ENCODE measurements at regions not wholly inside any gene's neighbourhood (a gene's known extent, or its start where the extent isn't known, plus 50 kb on each side); places are given as distances from the start of the nearest gene placed in this dataset.
"Not testable (repeated sequence)": the region's sequence is repeated elsewhere in the genome, so short reads cannot be mapped to it uniquely, and the experiment has no call there.

DNA sequence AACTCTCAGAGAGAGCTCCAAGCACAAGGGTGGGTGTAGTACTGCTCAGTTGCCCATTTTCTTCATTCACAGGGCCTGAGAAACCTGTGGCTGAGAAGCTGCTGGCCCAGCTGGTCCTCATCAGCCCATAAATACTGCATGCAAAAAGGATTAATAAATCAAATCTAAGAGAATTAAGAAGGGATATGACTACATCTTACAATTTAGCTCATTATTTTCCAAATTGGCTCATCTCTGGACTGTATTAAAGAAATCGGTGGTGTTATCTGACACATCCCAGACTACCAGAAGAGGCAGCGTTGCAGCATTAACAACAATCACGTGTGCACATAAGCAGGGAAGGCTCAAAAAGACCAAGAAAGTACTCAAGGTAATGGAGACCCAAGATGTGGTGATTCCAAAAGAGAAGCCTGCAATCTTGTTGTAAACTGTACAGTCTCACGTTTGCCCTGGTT lies 90.7 kb downstream of the CD24 start:
- peak in 1 of 2 experiments; percentile 43 for DNase-seq

- no peak for DNase-seq
Measured at GRCh38 chr6:106882601-106883518, 91.7 kb downstream of the CD24 start.

DNA sequence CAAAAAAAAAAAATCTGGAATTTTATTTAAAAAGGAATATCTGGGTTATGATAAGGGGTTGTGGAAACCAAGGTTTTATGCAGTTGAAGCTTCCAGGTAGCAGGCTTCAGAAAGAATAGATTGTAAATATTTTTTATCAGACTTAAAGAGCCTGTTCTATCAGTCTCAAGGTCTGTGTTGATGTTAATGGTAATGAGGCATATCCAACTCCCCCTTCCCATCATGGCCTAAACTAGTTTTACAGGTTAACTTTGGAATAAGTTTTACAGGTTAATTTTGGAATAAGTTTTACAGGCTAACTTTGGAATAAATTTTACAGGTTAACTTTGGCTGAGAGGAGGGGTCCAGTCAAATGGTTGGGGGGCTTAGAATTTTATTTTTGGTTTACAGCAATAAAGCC lies 92.4 kb downstream of the CD24 start:
- no peak for DNase-seq

DNA sequence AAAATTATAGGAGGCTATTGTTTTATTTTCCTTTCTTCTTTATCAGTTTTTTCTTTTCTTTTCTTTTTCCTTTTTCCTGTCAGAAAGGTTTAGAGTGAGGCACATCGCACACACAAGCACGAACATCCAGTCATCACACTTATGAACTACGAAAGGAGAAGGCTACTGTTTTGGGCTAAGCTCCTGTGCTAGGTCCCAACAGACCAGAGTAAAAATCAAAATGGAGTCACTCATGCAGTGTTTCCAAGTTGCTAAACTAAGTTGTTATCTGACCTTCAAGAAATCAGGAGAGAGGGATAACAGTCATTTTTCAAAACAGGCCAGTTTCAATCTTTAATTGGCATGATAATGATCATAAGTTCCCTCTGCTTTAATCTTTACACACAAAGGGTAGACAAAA lies 93.6 kb downstream of the CD24 start:
- DNase-seq: no peak

- no peak for DNase-seq
Measured at GRCh38 chr6:106875782-106876321, 98.7 kb downstream of the CD24 start.

GRCh38 chr6:106874481-106874880 lies 100.0 kb downstream of the CD24 start:
- DNase-seq: no peak

DNA sequence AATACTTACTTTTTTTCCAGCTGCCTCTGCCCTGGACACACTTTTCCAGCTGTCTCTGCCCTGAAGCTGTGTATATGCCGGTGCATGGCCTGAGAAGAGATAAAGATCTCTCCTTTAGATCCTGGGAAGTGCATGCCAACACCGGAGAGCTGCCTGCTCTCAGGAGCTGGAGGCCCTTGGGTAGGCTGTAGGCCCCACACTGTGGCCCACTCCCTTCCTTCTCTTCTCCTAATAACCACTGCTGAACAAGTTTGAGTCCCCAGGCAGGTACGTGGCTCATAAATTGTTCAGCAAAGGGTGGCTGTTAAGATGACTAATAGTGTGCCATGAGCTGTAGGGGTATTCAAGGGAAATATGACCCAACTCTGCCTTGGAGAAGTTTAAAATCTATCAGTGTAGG lies 102.5 kb downstream of the CD24 start:
- no peak for DNase-seq

GRCh38 chr6:106870824-106871717 lies 103.5 kb downstream of the CD24 start:
- DNase-seq: no peak

DNA sequence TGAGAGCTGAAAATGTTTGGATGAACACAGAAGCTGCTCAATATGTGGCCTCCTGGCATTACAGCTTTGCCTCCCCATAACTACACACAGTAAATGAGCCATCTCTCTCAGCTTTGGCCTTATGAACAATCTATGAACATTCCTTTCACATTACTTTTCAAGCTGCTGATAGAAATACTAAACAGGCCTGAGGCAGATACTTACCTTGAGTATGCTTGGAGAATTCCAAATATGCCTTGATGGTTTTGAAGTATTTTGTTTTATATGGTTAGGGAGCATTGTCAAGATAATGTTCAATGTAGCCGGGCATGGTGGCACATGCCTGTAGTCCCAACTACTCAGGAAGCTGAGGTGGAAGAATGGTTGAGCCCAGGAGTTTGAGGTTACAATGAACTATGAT lies 104.5 kb downstream of the CD24 start:
- no peak for DNase-seq

- no peak for DNase-seq
Measured at GRCh38 chr6:106869203-106869602, 105.3 kb downstream of the CD24 start.

GRCh38 chr6:106866875-106867658 lies 107.5 kb downstream of the CD24 start:
- no peak for DNase-seq

DNA sequence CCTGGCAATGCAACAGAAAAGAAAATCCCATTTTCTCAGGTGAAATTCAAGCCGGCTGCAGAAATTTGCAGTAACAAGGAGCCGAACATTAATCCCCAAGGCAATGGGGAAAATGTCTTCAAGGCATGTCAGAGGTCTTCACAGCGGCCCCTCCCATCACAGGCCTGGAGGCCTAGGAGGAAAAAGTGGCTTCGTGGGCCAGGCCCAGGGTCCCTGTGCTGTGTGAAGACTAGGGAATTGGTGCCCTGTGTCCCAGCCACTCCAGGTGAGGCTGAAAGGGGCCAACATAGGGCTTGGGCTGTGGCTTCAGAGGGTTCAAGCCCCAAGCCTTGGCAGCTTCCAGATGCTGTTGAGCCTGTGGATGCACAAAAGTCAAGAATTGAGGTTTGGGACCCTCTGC lies 111.7 kb downstream of the CD24 start:
- no peak for DNase-seq

DNA sequence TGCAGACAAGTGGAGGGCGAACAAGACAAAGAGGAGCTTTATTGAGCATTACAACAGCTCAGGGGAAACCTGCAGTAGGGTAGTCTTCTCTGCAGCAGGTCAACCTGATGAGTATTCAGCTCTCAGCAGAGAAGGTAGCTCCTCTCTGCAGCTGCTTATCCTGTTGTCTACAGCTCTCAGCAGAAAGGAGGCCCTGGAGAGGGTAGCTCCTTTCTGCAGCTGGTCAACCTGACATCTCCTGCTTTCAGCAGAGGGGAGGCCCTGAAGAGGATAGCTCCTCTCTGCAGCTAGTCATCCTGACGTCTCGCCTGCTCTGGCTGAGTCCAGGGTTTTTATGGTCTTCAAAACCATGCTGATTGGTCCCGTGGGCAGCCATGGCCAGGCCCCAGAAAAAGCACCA lies 113.6 kb downstream of the CD24 start:
- no peak for DNase-seq

GRCh38 chr6:106858653-106859092 lies 115.9 kb downstream of the CD24 start:
- DNase-seq: no peak

DNA sequence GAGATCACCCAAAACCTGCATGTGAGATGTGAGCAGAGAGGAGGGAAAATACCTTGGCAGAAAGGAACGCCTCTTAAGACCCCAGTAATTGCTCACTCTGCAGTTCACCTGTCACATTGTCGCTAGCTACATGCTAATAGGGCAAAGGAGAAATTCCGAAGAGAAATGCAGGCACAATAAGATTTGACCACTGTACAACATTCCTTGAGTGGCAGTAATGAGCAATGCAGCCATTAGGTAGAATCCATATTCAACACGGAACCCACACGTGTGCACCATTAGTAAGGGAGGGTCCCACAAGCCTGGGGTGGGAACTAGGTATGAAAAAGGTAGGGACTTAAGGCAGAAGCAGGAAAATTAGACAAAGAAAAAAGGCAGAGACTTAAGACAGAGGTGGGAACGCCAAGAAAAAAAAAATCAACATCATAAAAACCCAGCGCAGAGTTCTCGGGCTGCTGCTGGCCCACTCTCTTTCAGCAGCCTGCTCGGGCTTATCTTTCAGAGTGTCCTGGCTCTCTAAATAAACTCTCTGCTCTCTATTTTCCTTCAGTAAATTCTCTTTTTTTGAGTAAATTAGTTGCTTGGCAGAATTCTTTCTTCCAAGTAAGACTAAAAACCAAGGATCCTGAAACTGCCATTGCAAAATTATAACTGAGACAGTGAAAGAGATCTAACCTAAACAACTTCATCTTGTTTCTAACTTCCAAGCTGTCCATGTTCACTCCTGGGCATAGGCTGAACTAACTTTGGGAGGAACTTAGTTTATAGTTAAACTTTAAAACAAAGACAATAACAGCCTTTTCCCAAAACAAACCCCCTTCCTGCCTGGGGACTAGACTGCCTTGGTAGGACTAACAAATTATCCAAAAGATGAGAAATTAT lies 116.5 kb downstream of the CD24 start:
- DNase-seq: no peak

GRCh38 chr6:106857310-106857709 lies 117.2 kb downstream of the CD24 start:
- DNase-seq: not testable (repeated sequence)

DNA sequence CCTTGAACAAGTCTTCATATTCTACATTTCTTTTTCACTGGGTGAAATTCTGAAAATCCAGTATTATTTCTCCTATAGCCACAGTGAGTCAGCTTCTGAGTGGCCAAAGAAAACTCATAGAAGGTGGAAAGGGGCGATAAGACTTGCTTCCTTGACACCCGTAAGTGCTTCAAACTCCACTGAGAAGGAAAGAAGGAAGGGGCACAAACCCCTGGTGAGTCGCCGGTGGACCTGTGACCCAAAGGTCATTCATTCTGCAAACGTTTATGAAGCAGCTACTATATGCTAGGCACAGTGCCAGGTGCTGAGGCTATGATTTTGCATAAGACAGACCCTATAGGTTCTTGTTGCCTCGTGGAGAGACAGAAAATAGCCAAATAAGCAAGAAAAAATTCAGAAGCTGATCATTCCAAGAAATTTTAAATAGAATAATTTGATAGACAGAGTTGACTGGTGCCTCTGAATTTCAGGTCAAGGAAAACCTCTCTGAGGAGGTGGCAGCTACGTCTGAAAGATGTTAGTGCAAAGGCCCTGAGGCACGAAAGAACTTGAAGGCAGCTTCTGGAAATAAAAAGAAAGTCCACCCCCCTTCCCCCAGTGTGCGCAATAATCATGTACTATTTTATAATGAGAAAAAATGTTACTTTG lies 118.2 kb downstream of the CD24 start:
- DNase-seq: no peak

DNA sequence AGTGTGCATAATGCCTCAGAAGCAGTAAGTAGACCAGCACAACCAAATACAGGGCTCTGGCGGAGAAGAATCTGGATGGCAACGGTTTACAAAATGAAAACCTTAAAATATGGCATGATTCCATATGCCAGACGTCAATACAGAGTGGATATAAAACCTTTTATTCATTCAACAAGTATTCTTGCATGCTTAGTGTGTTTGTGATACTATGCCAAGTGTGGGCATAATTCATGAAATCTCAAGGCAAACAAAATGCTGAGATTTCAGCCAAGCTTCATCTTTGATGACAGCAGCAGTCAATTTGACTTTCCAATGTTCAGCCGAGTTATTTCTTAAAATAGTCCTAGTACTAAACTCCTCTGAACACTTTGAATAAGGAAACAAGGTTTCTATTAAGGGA lies 119.4 kb downstream of the CD24 start:
- no peak for DNase-seq

GRCh38 chr6:106849676-106850332 lies 124.7 kb downstream of the CD24 start:
- no peak for DNase-seq

DNA sequence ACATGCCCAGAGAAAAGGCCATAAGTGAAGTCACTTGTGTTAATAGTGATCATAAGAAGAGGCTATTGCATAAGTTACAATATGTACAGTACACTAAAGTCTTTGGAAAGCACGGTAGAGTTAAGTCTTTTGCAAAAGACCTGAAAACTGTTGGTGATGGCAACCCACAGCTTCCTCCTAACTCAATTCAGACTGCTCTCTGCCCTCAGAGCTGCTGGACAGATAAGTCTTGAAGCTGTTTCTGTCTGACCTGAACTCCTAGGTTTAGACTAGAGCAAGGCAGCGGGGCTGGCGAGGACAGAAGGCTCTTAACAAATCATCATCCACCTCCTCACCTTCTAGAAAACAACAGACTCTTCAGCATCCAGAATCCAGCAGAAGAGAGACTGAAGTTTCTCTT lies 125.4 kb downstream of the CD24 start:
- no peak for DNase-seq
